Ovary (tissue), 7 donors: ENCODE measurements at regions not wholly inside any gene's neighbourhood (a gene's known extent, or its start where the extent isn't known, plus 50 kb on each side); places are given as distances from the start of the nearest gene placed in this dataset.

ENCODE experiments used
- DNase-seq, 5 donors: peaks; one replicate each; pipeline ENCODE4 v3.0.0-alpha.2; 2019 to 2020
- H3K27ac ChIP-seq, 2 donors: fragments of 200-600 bp; one replicate each; pipeline versions ENCODE4 v1.5.1 to v1.8.0; 2019 to 2022
- H3K27me3 ChIP-seq: fragments of 200-600 bp; one replicate; pipeline ENCODE4 v1.8.0; 2022
- H3K36me3 ChIP-seq: fragments of 200-600 bp; sonication (generic); one replicate; pipeline ENCODE4 v1.5.1; 2019
- H3K4me1 ChIP-seq: one replicate; pipeline ENCODE4 v1.8.1; 2013; ENCODE audit warnings: mild to moderate bottlenecking, moderate library complexity; ENCODE audit not compliant: insufficient read depth
- H3K4me3 ChIP-seq: fragments of 200-600 bp; sonication (generic); one replicate; pipeline ENCODE4 v1.5.1; 2017
- H3K9me3 ChIP-seq, 2 donors: fragments of 200-600 bp in 1 of 2; sonication (generic) in 1 of 2; one replicate each; pipeline versions ENCODE4 v1.5.1 to v1.8.1; 2013 to 2019; ENCODE audit warnings: mild to moderate bottlenecking in 1 of 2, moderate library complexity in 1 of 2
- EP300 ChIP-seq: sonication (generic); formaldehyde crosslinking; IDR thresholded peaks from one replicate; pipeline ENCODE4 v1.6.1; 2017; ENCODE audit warnings: antibody characterized with exemption
- POLR2A ChIP-seq: fragments of 450-650 bp; IDR thresholded peaks from one replicate; pipeline ENCODE4 v1.6.1; 2017; ENCODE audit warnings: antibody characterized with exemption, mild to moderate bottlenecking, moderate library complexity
- WGBS, 3 donors: extraction: QIAGEN DNeasy Blood & Tissue Kit in 1 of 3; methylation state at CpG; one replicate each; pipeline versions ENCODE4 v1.1.5 to v1.1.7; 2013 to 2017; 5-methylcytosine and 5-hydroxymethylcytosine counted together
- intact Hi-C, 4 donors: fragments of 100-400 bp; cut with DNase I; formaldehyde crosslinking; loops; one replicate each; pipeline versions ENCODE4 v1.11.0 to v1.15.1; 2022 to 2023
- TF ChIP-seq, protein P1 (sequence below), 3 donors: fragments of 450-650 bp in 2 of 3; fragments of 200-600 bp in 1 of 3; IDR thresholded peaks; one replicate each; pipeline versions ENCODE4 v1.5.1 to v1.8.0; 2016 to 2022; ENCODE audit warnings: antibody characterized with exemption in 3 of 3, mild to moderate bottlenecking in 1 of 3
- donor health status: DM: no; HTN: no; CAD: no; lungs with moderate emphysema.
- donor health status: DM: no; HTN: no; CAD: no.
- donor health status: Bipolar disorder and iron deficiency.
- donor health status: DM: no; HTN: no; CAD: no.
- donor health status: DM: yes; HTN: yes; CAD: no.

DNA sequence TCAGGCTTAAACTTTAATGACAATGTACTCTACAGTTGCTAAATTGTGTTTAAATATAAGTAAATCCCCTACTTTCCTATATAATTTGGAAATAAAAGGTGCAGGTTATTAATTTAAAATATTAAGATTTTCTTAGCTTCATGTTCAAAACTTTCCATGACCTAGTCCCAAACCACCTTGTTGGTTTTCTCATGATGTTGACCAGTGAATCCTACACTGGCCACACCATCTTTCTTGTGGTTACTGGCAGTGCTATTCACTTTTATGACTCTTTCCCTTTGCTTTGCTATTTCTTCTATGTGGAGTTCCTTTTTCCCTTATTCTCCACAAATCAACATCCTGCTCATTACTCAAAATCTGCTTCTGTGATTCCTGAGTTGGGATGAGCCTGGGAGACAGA, 138.6 kb upstream of the NDUFV2 start:
- Histone ChIP-seq H3K27ac (no peak overlapping the region), H3K9me3 (no peaks in the 10 kb centered on the region), H3K4me3 (no peak overlapping the region), H3K27me3 (no peaks in the 10 kb centered on the region), H3K4me1 (no peaks in the 10 kb centered on the region), H3K36me3 (no peaks in the 10 kb centered on the region)
- intact Hi-C loops, result no loop called here
- DNase-seq, result no peak
- TF ChIP-seq POLR2A, result no peak
- TF ChIP-seq, protein P1, sequence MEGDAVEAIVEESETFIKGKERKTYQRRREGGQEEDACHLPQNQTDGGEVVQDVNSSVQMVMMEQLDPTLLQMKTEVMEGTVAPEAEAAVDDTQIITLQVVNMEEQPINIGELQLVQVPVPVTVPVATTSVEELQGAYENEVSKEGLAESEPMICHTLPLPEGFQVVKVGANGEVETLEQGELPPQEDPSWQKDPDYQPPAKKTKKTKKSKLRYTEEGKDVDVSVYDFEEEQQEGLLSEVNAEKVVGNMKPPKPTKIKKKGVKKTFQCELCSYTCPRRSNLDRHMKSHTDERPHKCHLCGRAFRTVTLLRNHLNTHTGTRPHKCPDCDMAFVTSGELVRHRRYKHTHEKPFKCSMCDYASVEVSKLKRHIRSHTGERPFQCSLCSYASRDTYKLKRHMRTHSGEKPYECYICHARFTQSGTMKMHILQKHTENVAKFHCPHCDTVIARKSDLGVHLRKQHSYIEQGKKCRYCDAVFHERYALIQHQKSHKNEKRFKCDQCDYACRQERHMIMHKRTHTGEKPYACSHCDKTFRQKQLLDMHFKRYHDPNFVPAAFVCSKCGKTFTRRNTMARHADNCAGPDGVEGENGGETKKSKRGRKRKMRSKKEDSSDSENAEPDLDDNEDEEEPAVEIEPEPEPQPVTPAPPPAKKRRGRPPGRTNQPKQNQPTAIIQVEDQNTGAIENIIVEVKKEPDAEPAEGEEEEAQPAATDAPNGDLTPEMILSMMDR (IDR thresholded peaks at IDR 0.05), result no peak
- TF ChIP-seq EP300, result no peak

- Histone ChIP-seq H3K4me3 (no peak overlapping the region), H3K27ac (no peak overlapping the region), H3K27me3 (no peaks in the 10 kb centered on the region), H3K36me3 (no peaks in the 10 kb centered on the region), H3K9me3 (no peaks in the 10 kb centered on the region), H3K4me1 (no peaks in the 10 kb centered on the region)
- DNase-seq, result no peak
- TF ChIP-seq POLR2A (no peak), EP300 (no peak)
- TF ChIP-seq, protein P1 (IDR thresholded peaks at IDR 0.05), result no peak
- intact Hi-C loops, result no loop called here
- 70 to 80% (median 71%) methylated on average over 8 of the region's 8 CpGs for WGBS, 3 donors
Measured at GRCh38 chr18:8965398-8965797, 137.1 kb upstream of the NDUFV2 start.

GRCh38 chr18:8966821-8967220, 135.7 kb upstream of the NDUFV2 start:
- intact Hi-C loops, result no loop called here
- Histone ChIP-seq H3K9me3 (no peaks in the 10 kb centered on the region), H3K27me3 (no peaks in the 10 kb centered on the region), H3K4me3 (no peak overlapping the region), H3K27ac (no peak overlapping the region), H3K36me3 (no peaks in the 10 kb centered on the region), H3K4me1 (no peaks in the 10 kb centered on the region)
- no peak for DNase-seq
- TF ChIP-seq POLR2A (no peak), EP300 (no peak)
- TF ChIP-seq, protein P1 (IDR thresholded peaks at IDR 0.05), result no peak
- 77 to 82% (median 77%) methylated on average over 3 of the region's 3 CpGs for WGBS, 3 donors

DNA sequence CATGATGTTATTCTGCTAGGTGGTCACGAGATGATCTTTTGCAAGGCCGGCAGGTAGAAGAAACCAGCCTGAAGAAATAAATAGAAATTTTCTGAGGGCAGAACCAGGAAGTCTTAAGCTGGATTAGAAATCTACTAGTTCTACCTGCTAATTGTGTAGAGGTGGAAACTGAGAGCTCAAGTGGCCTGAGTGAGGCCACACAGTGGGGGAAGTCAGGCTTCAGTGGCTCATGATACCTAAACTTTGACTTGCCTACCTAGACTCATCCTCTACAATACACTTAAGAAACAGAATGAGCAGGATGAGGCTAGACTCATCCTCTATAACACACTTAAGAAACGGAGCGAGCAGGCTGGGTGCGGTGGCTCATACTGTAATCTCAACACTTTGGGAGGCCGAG, 134.9 kb upstream of the NDUFV2 start:
- H3K9me3 ChIP-seq, result no peaks in the 10 kb centered on the region
- WGBS, 3 donors, result 93 to 95% (median 94%) methylated on average over 6 of the region's 6 CpGs
- TF ChIP-seq, protein P1 (IDR thresholded peaks at IDR 0.05), result no peak
- no peak overlapping the region for H3K27ac ChIP-seq
- H3K4me1 ChIP-seq, result no peaks in the 10 kb centered on the region
- H3K4me3 ChIP-seq, result no peak overlapping the region
- H3K27me3 ChIP-seq, result no peaks in the 10 kb centered on the region
- intact Hi-C loops, result no loop called here
- DNase-seq, result no peak
- H3K36me3 ChIP-seq, result no peaks in the 10 kb centered on the region
